OCI-LY7 (cell line): ENCODE measurements at regions not wholly inside any gene's neighbourhood (a gene's known extent, or its start where the extent isn't known, plus 50 kb on each side); places are given as distances from the start of the nearest gene placed in this dataset.

Source experiments
- BruUV-seq: library from RNA; stranded (reverse); fragments of 400-500 nt; replicated peaks from 2 replicates; lab custom pipeline; 2021; lab: Mats Ljungman, UMichigan
- CTCF ChIA-PET: fragments of 300-600 bp; sonication (Branson Sonifier 250); formaldehyde crosslinking; loops from one replicate; lab custom pipeline; 2022; ENCODE audit warnings: antibody characterized with exemption; ENCODE audit not compliant: unreplicated experiment; lab: Charles Lee
- POLR2A ChIA-PET: fragments of 300-600 bp; sonication (Branson Sonifier 250); formaldehyde crosslinking; loops from one replicate; lab custom pipeline; 2022; ENCODE audit warnings: antibody characterized with exemption; lab: Charles Lee
- DNase-seq: peaks from one replicate; pipeline ENCODE4 v3.0.0-alpha.2; 2015; ENCODE audit warnings: low spot score
- H2AFZ ChIP-seq: fragments of 200-600 bp; sonication (generic), shearing (Covaris generic); 2 replicates; pipeline ENCODE4 v1.6.1; 2014; ENCODE audit warnings: mild to moderate bottlenecking, antibody characterized with exemption, low read length, moderate library complexity
- H3K27ac ChIP-seq: fragments of 200-600 bp; sonication (generic); 2 replicates; pipeline ENCODE4 v1.5.1; 2014; ENCODE audit warnings: mixed run types, low read depth, mild to moderate bottlenecking, moderate library complexity, low read length, inconsistent platforms; ENCODE audit not compliant: poor library complexity, severe bottlenecking
- H3K36me3 ChIP-seq: fragments of 200-600 bp; sonication (generic); 2 replicates; pipeline ENCODE4 v1.6.1; 2014; ENCODE audit warnings: mild to moderate bottlenecking, antibody characterized with exemption, low read length, moderate library complexity, mixed read lengths; ENCODE audit not compliant: insufficient read depth
- H3K4me1 ChIP-seq: fragments of 200-600 bp; sonication (generic); 2 replicates; pipeline ENCODE4 v1.5.1; 2014; ENCODE audit warnings: mild to moderate bottlenecking, low read length; ENCODE audit not compliant: insufficient read depth, poor library complexity, severe bottlenecking
- H3K4me2 ChIP-seq: fragments of 200-600 bp; sonication (generic); 2 replicates; pipeline ENCODE4 v1.6.1; 2014; ENCODE audit warnings: mild to moderate bottlenecking, low read length
- H3K4me3 ChIP-seq: fragments of 200-600 bp; sonication (generic); 2 replicates; pipeline ENCODE4 v1.5.1; 2014; ENCODE audit warnings: mild to moderate bottlenecking, low read depth, low read length; ENCODE audit not compliant: poor library complexity, severe bottlenecking
- H3K79me2 ChIP-seq: fragments of 200-600 bp; sonication (generic); 2 replicates; pipeline ENCODE4 v1.6.1; 2016; ENCODE audit warnings: low read depth, mild to moderate bottlenecking, low read length, moderate library complexity, mixed read lengths; ENCODE audit not compliant: insufficient read depth
- H3K9me2 ChIP-seq: fragments of 200-600 bp; sonication (generic); 2 replicates; pipeline ENCODE4 v1.6.1; 2016; ENCODE audit warnings: mild to moderate bottlenecking, low read length, mixed read lengths; ENCODE audit not compliant: insufficient read depth
- H3K9me3 ChIP-seq: fragments of 200-600 bp; sonication (generic); 2 replicates; pipeline ENCODE4 v1.6.1; 2014; ENCODE audit warnings: mild to moderate bottlenecking, mixed run types, low read length, mixed read lengths
- H4K20me1 ChIP-seq: fragments of 200-600 bp; sonication (generic); 2 replicates; pipeline ENCODE4 v1.6.1; 2014; ENCODE audit warnings: mild to moderate bottlenecking, antibody characterized with exemption, low read length, moderate library complexity, mixed read lengths; ENCODE audit not compliant: insufficient read depth
- CTCF ChIP-seq: fragments of 200-600 bp; sonication (generic); conservative IDR thresholded peaks from 2 replicates; pipeline ENCODE4 v1.5.1; 2014; ENCODE audit warnings: mild to moderate bottlenecking, antibody characterized with exemption, low read length, moderate library complexity, mixed read lengths
- EZH2phosphoT487 ChIP-seq: fragments of 200-600 bp; sonication (generic); IDR thresholded peaks from 2 replicates; pipeline ENCODE4 v1.6.1; 2018; ENCODE audit warnings: low read depth, borderline replicate concordance, mild to moderate bottlenecking, mixed run types, antibody characterized with exemption, low read length, moderate library complexity, mixed read lengths
- intact Hi-C: fragments of 100-400 bp; cut with micrococcal nuclease; formaldehyde crosslinking; loops from one replicate; pipeline ENCODE4 v1.10.0; 2022; ENCODE audit not compliant: unreplicated experiment

GRCh38 chr4:176526704-176527103 lies 206.9 kb downstream of the SPCS3 start:
- TF ChIP-seq CTCF (no peak), EZH2phosphoT487 (no peak)
- Histone ChIP-seq H2AFZ (no peak overlapping the region), H3K36me3 (no peaks in the 10 kb centered on the region), H3K9me3 (no peaks in the 10 kb centered on the region), H3K4me3 (no peak overlapping the region), H3K4me1 (no peaks in the 10 kb centered on the region), H4K20me1 (no peaks in the 10 kb centered on the region), H3K27ac (no peak overlapping the region), H3K79me2 (no peaks in the 10 kb centered on the region), H3K4me2 (no peak overlapping the region), H3K9me2 (no peaks in the 10 kb centered on the region)
- ChIA-PET POLR2A (interaction anchor here (0.7 kb wide), 1 partner anchor 180 kb away, joined by 4 read pairs; no protein-coding TSS in a partner anchor), CTCF (no interaction called here)
- no peak for DNase-seq
- no TSS peak for BruUV-seq
- intact Hi-C loops: no loop called here

DNA sequence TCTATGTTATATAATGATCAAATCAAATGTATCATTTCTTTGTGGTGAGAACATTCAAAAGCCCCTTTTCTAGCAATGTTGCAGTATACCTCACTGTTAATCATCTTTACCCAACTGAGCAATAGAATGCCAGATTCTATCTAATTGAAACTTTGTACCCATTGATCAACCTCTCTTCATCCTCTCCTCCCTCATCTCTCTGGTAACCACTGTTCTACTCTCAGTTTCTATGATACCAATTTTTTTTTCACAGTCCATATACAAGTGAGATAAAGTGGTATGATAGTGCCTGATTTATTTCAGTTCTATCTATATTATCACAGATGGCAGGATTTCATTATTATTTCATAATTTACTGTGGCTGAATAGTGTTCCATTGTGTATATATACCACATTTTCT lies 209.8 kb downstream of the SPCS3 start:
- no peak for TF ChIP-seq CTCF
- no peak for TF ChIP-seq EZH2phosphoT487
- Histone ChIP-seq H3K79me2 (no peaks in the 10 kb centered on the region), H3K27ac (no peak overlapping the region), H3K4me1 (no peaks in the 10 kb centered on the region), H3K4me2 (no peak overlapping the region), H3K9me2 (no peaks in the 10 kb centered on the region), H2AFZ (no peak overlapping the region), H3K9me3 (no peaks in the 10 kb centered on the region), H3K4me3 (no peak overlapping the region), H4K20me1 (no peaks in the 10 kb centered on the region), H3K36me3 (no peaks in the 10 kb centered on the region)
- POLR2A ChIA-PET: no interaction called here
- CTCF ChIA-PET: no interaction called here
- no peak for DNase-seq
- BruUV-seq: no TSS peak
- intact Hi-C loops: no loop called here

DNA sequence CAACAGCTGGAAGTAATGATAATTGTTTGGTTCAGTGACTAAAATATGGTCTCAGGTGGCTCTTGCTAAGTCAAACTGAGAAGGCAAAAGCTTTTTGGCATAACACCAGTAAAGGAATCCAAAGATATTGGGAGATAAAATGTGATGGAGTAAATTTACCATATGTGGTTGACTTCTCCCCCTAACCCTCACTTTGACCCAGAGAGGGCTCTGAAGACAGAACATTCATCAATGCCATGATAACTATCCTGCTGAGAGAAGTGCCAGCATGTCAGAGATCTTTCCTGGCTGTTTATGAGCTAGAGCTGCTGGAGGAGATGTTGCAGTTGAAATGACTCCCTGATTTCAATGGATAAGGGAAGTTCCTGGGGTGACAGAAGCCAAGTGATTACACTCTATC lies 213.4 kb downstream of the SPCS3 start:
- no peaks in the 10 kb centered on the region for H3K9me3 ChIP-seq
- H3K4me3 ChIP-seq: no peak overlapping the region
- no peaks in the 10 kb centered on the region for H3K4me1 ChIP-seq
- H3K27ac ChIP-seq: no peak overlapping the region
- no peaks in the 10 kb centered on the region for H3K79me2 ChIP-seq
- no peak overlapping the region for H2AFZ ChIP-seq
- H3K9me2 ChIP-seq: no peaks in the 10 kb centered on the region
- H3K4me2 ChIP-seq: no peak overlapping the region
- no peaks in the 10 kb centered on the region for H4K20me1 ChIP-seq
- DNase-seq: no peak
- intact Hi-C loops: no loop called here
- no peaks in the 10 kb centered on the region for H3K36me3 ChIP-seq
- CTCF ChIA-PET: no interaction called here
- POLR2A ChIA-PET: no interaction called here
- no peak for TF ChIP-seq CTCF
- no peak for TF ChIP-seq EZH2phosphoT487
- no TSS peak for BruUV-seq
